CD4-positive, alpha-beta T cell treated with Interleukin-2 at 100 ng/mL for 4 hours (primary cell): ENCODE measurements at regions not wholly inside any gene's neighbourhood (a gene's known extent, or its start where the extent isn't known, plus 50 kb on each side); places are given as distances from the start of the nearest gene placed in this dataset.

Source experiments
- DNase-seq: peaks from one replicate; pipeline ENCODE4 v3.0.0-alpha.2; 2020; ENCODE audit warnings: low spot score

- DNase-seq: no peak
Measured at GRCh38 chr10:116792817-116793216, 50.5 kb upstream of the HSPA12A start.

- DNase-seq: no peak
Measured at GRCh38 chr10:116796469-116796868, 52.8 kb upstream of the ENO4 start.

GRCh38 chr10:116796910-116797513, 52.3 kb upstream of the ENO4 start:
- peak; percentile 56 for DNase-seq

- DNase-seq: no peak
Measured at GRCh38 chr10:116798859-116799258, 50.4 kb upstream of the ENO4 start.
